ENCODE measurements at regions not wholly inside any gene's neighbourhood (a gene's known extent, or its start where the extent isn't known, plus 50 kb on each side); places are given as distances from the start of the nearest gene placed in this dataset.

- no peak for TF ChIP-seq CTCF (conservative IDR thresholded peaks at IDR 0.05; ENCODE audit: low read depth, low read length)
- H3K27me3 ChIP-seq (ENCODE audit: insufficient read depth, low read depth), result no peaks in the 10 kb centered on the region
- H4K20me1 ChIP-seq (ENCODE audit: insufficient read depth), result no peaks in the 10 kb centered on the region
- no peak overlapping the region for H3K9ac ChIP-seq
- no peaks in the 10 kb centered on the region for H3K36me3 ChIP-seq (ENCODE audit: insufficient read depth)
- H3K4me3 ChIP-seq (IDR thresholded peaks at IDR 0.05; ENCODE audit: insufficient read depth, low read depth, low read length), result no peak overlapping the region
- no peak overlapping the region for H2AFZ ChIP-seq (ENCODE audit: low read depth)
- H3K4me1 ChIP-seq (ENCODE audit: low read depth, poor library complexity, severe bottlenecking), result no peaks in the 10 kb centered on the region
- H3K79me2 ChIP-seq (ENCODE audit: insufficient read depth, low read depth), result no peaks in the 10 kb centered on the region
- H3K4me2 ChIP-seq, result no peak overlapping the region
- H3K27ac ChIP-seq, result no peak overlapping the region
Measured at GRCh38 chr15:35769656-35770055, 223.7 kb upstream of the DPH6 start.

- H3K27ac ChIP-seq, result no peak overlapping the region
- no peaks in the 10 kb centered on the region for H3K4me1 ChIP-seq (ENCODE audit: low read depth, poor library complexity, severe bottlenecking)
- no peak overlapping the region for H3K4me3 ChIP-seq (IDR thresholded peaks at IDR 0.05; ENCODE audit: insufficient read depth, low read depth, low read length)
- no peak overlapping the region for H3K4me2 ChIP-seq
- no peaks in the 10 kb centered on the region for H3K27me3 ChIP-seq (ENCODE audit: insufficient read depth, low read depth)
- H4K20me1 ChIP-seq (ENCODE audit: insufficient read depth), result no peaks in the 10 kb centered on the region
- no peaks in the 10 kb centered on the region for H3K79me2 ChIP-seq (ENCODE audit: insufficient read depth, low read depth)
- no peaks in the 10 kb centered on the region for H3K36me3 ChIP-seq (ENCODE audit: insufficient read depth)
- no peak overlapping the region for H3K9ac ChIP-seq
- no peak overlapping the region for H2AFZ ChIP-seq (ENCODE audit: low read depth)
- TF ChIP-seq CTCF (conservative IDR thresholded peaks at IDR 0.05; ENCODE audit: low read depth, low read length), result no peak
Measured at GRCh38 chr15:35771746-35772442, 225.9 kb upstream of the DPH6 start.

- Histone ChIP-seq H3K4me3 (IDR thresholded peaks at IDR 0.05; ENCODE audit: insufficient read depth, low read depth, low read length) (no peak overlapping the region), H4K20me1 (ENCODE audit: insufficient read depth) (no peaks in the 10 kb centered on the region), H3K27me3 (ENCODE audit: insufficient read depth, low read depth) (no peaks in the 10 kb centered on the region), H3K9ac (no peak overlapping the region), H3K4me1 (ENCODE audit: low read depth, poor library complexity, severe bottlenecking) (no peaks in the 10 kb centered on the region), H2AFZ (ENCODE audit: low read depth) (no peak overlapping the region), H3K4me2 (no peak overlapping the region), H3K27ac (no peak overlapping the region), H3K36me3 (ENCODE audit: insufficient read depth) (no peaks in the 10 kb centered on the region), H3K79me2 (ENCODE audit: insufficient read depth, low read depth) (no peaks in the 10 kb centered on the region)
- TF ChIP-seq CTCF (conservative IDR thresholded peaks at IDR 0.05; ENCODE audit: low read depth, low read length), result no peak
Measured at GRCh38 chr15:35774653-35775052, 228.7 kb upstream of the DPH6 start.

GRCh38 chr15:35775471-35775870 lies 229.5 kb upstream of the DPH6 start:
- Histone ChIP-seq H3K27me3 (ENCODE audit: insufficient read depth, low read depth) (no peaks in the 10 kb centered on the region), H3K4me1 (ENCODE audit: low read depth, poor library complexity, severe bottlenecking) (no peaks in the 10 kb centered on the region), H2AFZ (ENCODE audit: low read depth) (no peak overlapping the region), H3K27ac (no peak overlapping the region), H3K4me2 (no peak overlapping the region), H3K4me3 (IDR thresholded peaks at IDR 0.05; ENCODE audit: insufficient read depth, low read depth, low read length) (no peak overlapping the region), H3K36me3 (ENCODE audit: insufficient read depth) (no peaks in the 10 kb centered on the region), H3K9ac (no peak overlapping the region), H3K79me2 (ENCODE audit: insufficient read depth, low read depth) (no peaks in the 10 kb centered on the region), H4K20me1 (ENCODE audit: insufficient read depth) (no peaks in the 10 kb centered on the region)
- TF ChIP-seq CTCF (conservative IDR thresholded peaks at IDR 0.05; ENCODE audit: low read depth, low read length), result no peak

All from KMS-11 (cell line).